ENCODE measurements at regions not wholly inside any gene's neighbourhood (a gene's known extent, or its start where the extent isn't known, plus 50 kb on each side); places are given as distances from the start of the nearest gene placed in this dataset.
A peak's percentile ranks its signal among the peaks of the same experiment; 100 is the strongest.

DNA sequence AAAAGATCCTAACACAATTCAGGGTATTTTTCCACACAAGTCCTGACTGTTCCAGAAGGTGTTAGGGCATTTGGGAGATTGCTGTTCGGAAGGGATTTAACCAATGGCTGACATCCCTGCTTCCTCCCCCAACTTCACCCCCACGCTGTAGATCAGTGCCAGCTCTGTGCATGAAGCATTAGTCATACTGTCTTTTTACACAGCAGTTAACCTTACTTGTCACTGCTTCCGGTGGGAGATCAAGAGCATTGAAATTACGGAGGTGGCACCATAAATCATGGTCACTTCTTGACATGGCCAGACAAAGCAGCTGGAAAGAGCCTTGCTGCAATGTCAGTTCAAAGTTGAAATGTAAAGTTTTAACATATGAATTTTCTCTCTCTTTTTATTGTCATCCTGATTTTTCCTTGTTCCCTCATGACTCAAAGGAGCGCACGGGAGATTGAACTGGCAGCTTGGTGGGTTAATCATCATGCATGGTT lies 70.2 kb downstream of the HRH4 start:
- H3K36me3 Mint-ChIP-seq = no peaks in the 10 kb centered on the region
- H3K4me1 Mint-ChIP-seq = peaks cover 0 to 2% of the 10 kb centered on the region in 2 donors
- H3K27me3 Mint-ChIP-seq = peaks cover 19 to 27% of the 10 kb centered on the region in 2 donors
- ATAC-seq (replicated peaks) (peak; percentile 38 to 46), DNase-seq (no peak)
- H3K4me3 Mint-ChIP-seq = no peak overlapping the region
- H3K27ac Mint-ChIP-seq = no peak overlapping the region
- peaks cover 5% of the 10 kb centered on the region in 2 donors for H3K9me3 Mint-ChIP-seq

DNA sequence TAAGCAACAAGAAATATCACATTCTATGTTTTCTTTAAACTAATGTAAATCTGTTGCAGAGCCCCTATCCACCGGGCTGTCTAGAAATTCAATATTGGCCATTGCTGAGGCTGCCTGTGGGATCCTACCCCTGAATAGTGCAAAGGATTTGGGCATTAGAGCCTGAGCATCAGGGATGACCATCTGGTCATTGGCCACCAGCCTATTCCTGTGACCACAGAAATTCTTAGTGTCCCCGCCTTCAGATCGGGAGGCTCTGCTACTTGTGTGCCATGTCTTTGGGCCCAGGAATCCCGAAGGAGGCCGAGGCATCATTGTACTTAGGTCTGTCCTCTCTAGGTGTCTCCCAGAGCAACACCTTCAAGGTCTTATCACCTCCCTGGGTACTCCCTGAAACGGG lies 73.8 kb downstream of the HRH4 start:
- peaks cover 5% of the 10 kb centered on the region in 2 donors for H3K9me3 Mint-ChIP-seq
- H3K27me3 Mint-ChIP-seq = peaks cover 19 to 27% of the 10 kb centered on the region in 2 donors
- DNase-seq (no peak), ATAC-seq (replicated peaks) (no peak)
- H3K27ac Mint-ChIP-seq = no peak overlapping the region
- H3K4me1 Mint-ChIP-seq = peaks cover 0 to 2% of the 10 kb centered on the region in 2 donors
- no peak overlapping the region for H3K4me3 Mint-ChIP-seq
- no peaks in the 10 kb centered on the region for H3K36me3 Mint-ChIP-seq

DNA sequence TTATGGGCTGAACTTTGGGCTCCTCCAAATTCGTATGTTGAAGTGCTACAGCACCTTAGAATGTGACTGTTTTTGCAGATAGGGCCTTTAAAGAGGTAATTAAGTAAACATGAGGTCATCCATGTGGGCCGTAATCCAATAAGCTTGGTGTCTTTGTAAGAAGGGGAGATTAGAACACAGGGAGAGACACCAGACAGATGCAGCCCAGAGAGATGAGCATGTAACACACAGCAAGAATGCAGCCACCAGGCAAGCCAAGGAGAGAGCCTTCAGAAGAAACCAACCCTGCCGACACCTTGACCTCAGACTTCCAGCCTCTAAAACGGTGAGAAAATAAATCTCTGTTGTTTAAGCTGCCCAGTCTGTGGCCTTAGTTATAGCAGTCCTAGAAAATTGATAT lies 74.3 kb downstream of the HRH4 start:
- Mint-ChIP-seq H3K36me3 (no peaks in the 10 kb centered on the region), H3K4me1 (peaks cover 0 to 2% of the 10 kb centered on the region in 2 donors), H3K27me3 (peaks cover 19 to 27% of the 10 kb centered on the region in 2 donors), H3K9me3 (peaks cover 5% of the 10 kb centered on the region in 2 donors), H3K27ac (no peak overlapping the region), H3K4me3 (no peak overlapping the region)
- DNase-seq (no peak), ATAC-seq (replicated peaks) (no peak)

DNA sequence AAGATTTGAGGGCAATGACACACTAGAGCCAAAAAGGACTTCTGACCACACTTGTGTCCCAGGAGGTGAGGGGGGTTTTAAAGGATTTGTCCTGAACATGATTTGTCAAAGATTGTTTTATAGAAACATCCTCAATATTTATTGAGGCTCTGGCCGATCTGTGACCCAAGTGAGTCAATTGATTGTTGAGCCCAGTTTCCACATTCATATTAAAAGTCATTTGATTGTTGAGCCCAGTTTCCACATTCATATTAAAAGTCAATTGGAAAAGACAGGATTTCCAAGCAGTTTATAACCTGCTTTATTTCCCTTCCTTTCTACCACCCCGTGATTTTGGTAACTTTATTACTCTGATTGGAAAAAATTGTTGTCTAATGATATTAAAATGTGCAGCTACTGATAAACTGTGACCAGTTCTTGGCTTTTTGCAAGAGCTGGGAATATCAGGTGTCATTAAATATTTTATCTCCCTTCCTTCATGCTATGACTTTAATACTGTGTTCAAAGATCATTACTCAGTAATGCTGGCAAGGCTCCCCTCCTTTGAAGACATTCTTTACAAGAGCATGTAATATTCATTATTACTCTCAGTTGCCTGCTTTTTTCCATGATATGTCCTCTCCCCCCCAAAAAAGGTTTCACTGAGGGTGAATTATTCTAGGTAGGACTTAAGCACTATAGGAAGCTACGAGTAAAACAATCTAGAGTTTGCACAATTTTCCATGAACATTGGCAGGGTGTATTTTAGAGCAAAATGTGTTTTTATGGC lies 75.3 kb downstream of the HRH4 start:
- Mint-ChIP-seq H3K27me3 (peaks cover 14 to 21% of the 10 kb centered on the region in 2 donors), H3K4me3 (no peak overlapping the region), H3K27ac (no peak overlapping the region), H3K9me3 (peaks cover 5% of the 10 kb centered on the region in 2 donors), H3K36me3 (no peaks in the 10 kb centered on the region), H3K4me1 (no peaks in the 10 kb centered on the region)
- ATAC-seq (replicated peaks) (no peak), DNase-seq (no peak)

DNA sequence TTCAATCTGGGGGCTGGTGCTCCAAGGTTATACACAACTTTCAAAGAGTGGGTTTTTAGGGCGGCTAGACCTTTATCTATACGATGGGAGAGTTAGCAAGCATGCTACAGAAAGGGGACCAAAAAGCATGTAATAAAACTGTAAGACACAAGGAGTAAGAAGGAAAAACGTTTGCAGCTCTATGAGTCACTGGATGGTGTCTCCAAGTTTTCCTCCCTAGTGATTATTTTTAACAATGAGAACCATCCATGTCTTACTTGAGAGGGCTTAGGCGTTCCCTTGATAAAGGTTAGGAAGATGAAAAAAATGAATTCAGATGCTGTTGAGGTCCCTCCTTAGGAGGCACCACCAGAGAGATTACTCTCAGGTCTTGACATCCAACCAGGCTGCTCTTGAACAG lies 75.9 kb downstream of the HRH4 start:
- Mint-ChIP-seq H3K36me3 (no peaks in the 10 kb centered on the region), H3K4me3 (no peak overlapping the region), H3K27me3 (peaks cover 10 to 19% of the 10 kb centered on the region in 2 donors), H3K9me3 (peaks cover 3 to 5% of the 10 kb centered on the region in 2 donors), H3K4me1 (no peaks in the 10 kb centered on the region), H3K27ac (no peak overlapping the region)
- ATAC-seq (replicated peaks) = no peak
- DNase-seq = no peak

DNA sequence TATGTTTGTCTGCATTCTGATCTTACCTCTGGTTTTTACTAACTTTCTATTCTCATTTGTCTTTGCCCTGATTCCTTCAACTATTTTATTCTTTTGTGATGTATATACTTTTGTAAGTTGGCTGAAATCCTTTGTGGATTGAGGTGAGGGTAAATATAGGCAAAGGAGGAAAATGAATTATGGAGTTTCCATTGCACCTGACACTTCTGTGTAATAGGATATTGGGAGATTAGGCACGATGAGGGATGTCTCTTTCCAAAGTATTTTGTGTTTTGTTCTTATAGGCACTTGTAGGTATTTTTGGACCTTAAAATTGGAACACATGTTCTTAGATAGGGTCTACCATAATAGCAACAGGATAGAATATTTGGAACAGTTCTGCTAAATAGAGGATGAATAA lies 76.4 kb downstream of the HRH4 start:
- Mint-ChIP-seq H3K4me1 (no peaks in the 10 kb centered on the region), H3K27ac (no peak overlapping the region), H3K27me3 (peaks cover 7 to 14% of the 10 kb centered on the region in 2 donors), H3K4me3 (no peak overlapping the region), H3K36me3 (no peaks in the 10 kb centered on the region), H3K9me3 (peaks cover 0 to 5% of the 10 kb centered on the region in 2 donors)
- DNase-seq = no peak
- no peak for ATAC-seq (replicated peaks)

DNA sequence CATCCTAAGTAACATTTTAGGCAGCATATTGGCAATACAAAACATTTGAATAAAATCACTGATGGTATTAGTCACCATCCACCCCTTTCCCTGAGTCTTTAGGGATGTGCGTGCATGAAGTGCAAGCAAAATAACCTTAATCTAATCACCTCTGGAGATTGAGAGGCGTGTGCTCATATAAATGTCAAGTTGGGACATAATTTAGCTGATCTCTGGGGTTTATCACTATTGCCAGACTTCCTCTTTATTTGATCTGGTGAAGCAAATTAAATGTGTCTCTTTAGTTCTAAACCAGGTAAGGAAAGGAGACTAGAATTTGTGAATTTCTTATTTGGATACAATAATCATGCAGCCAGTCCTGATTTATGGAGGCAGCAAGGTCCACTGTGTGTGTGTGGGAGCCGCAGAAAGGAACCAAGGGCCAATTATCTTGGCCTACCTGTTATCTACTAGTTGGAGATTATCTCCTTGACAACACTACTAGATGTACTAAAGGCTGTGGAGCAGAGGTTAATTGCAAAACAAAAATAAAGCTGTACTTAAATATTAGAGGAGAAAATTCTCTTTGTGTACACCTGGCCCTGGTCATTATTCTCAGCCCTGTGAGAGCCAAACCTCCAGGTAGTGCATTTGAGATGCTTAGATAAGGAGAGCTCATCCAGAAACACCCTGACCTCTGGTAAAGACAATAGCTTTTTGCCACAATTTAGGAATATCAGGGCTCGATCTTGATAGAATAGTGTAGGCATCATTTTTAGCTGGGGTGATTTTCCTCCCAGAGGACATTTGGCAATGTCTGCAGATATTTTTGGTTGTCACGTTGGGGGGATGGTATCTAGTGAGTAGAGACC lies 78.2 kb downstream of the HRH4 start:
- H3K9me3 Mint-ChIP-seq = no peaks in the 10 kb centered on the region
- H3K4me3 Mint-ChIP-seq = no peak overlapping the region
- H3K4me1 Mint-ChIP-seq = no peaks in the 10 kb centered on the region
- no peak for DNase-seq
- ATAC-seq (replicated peaks) = no peak
- no peak overlapping the region for H3K27ac Mint-ChIP-seq
- H3K36me3 Mint-ChIP-seq = no peaks in the 10 kb centered on the region
- H3K27me3 Mint-ChIP-seq = peaks cover 0 to 4% of the 10 kb centered on the region in 2 donors

DNA sequence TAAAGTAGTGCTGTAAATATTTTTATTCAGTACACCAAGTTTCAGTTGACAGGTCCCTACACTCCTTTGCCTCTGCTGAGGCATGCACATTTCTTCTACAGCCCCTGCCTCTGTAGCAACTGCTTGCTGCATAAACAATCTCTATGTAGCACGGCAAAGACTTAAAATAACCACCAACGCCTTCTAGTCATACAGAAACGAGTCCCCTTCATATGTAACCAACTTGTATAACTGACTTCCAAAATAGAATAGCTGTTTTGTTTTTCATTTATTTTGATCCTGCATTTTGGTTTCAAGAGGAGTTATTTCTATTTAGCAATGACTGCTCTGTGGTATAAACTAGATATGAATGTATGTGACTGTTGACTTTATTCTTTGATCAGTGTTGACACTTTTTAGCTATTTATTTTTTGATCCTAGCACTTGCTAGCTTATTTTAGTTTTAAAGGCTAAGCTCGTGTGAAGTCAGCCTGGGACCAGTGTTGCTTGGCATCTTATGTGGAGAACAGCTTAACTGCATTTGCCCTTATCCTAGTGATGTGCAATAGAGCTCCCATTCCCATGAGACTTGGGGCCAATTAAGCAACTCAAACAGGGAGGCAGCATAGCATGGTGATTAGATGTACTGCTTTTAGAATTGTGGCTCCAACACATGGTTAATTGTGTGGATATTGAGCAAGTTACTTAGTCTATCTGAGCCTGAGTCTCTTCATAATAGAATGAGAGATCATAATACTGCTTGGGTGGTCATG lies 79.6 kb downstream of the HRH4 start:
- Mint-ChIP-seq H3K9me3 (no peaks in the 10 kb centered on the region), H3K27ac (no peak overlapping the region), H3K27me3 (no peaks in the 10 kb centered on the region), H3K36me3 (no peaks in the 10 kb centered on the region), H3K4me3 (no peak overlapping the region), H3K4me1 (no peaks in the 10 kb centered on the region)
- ATAC-seq (replicated peaks) (no peak), DNase-seq (no peak)

DNA sequence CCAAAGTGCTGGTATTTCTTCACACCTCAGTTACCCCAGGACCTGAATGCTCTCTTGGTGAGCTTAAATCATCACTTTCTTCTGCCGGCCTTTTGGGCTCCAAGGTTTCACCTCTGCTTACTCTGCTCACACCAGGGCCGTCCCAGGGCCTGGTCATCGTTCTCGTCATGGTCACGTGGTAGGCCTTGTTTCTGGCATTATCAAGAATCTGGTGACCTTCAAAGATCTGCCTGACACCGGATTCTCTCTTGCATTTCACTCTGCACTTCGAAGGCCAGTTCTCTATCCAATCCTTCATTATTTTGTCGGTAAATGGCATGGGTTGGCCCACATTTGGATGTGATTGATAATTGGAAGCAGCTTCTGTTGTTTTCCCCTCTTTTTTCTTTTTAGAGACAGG lies 80.5 kb downstream of the HRH4 start:
- DNase-seq (no peak), ATAC-seq (replicated peaks) (no peak)
- Mint-ChIP-seq H3K36me3 (no peaks in the 10 kb centered on the region), H3K27me3 (no peaks in the 10 kb centered on the region), H3K9me3 (no peaks in the 10 kb centered on the region), H3K4me3 (no peak overlapping the region), H3K27ac (no peak overlapping the region), H3K4me1 (no peaks in the 10 kb centered on the region)

DNA sequence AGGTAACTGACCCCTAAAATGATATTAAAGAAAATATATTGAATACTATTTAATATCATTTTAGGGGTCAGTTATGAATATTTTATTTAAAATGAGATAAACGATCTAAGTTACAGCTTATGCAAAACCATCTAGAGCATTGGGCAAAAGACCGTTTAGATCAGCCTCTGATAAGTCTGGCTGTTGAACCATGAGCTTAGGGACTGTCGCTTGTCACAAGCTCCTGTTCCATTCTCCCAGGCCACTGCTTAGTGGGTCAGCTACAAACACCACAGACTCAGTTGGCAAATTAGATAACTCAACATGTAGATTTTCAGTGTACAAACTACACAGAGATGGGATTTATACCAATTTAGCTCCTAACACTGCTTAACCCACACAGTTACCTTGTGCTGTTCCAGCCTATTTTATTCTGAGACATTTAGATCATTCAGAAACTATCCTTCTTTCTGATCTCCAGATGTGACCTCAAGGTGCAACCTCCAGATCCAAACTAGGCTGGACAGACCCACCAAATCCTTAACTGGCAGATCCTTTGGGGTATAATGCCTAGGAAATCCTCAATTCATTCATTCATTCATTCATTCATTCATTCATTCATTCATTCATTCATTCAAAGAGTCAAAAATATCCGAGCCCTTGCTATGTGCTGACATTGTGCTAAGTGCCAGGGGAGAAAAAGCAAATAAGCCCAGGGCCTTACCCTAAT lies 82.8 kb downstream of the HRH4 start:
- ATAC-seq (replicated peaks) (no peak), DNase-seq (no peak)
- Mint-ChIP-seq H3K27ac (no peak overlapping the region), H3K4me1 (no peaks in the 10 kb centered on the region), H3K4me3 (no peak overlapping the region), H3K36me3 (no peaks in the 10 kb centered on the region), H3K9me3 (no peaks in the 10 kb centered on the region), H3K27me3 (peaks cover 0 to 4% of the 10 kb centered on the region in 2 donors)

DNA sequence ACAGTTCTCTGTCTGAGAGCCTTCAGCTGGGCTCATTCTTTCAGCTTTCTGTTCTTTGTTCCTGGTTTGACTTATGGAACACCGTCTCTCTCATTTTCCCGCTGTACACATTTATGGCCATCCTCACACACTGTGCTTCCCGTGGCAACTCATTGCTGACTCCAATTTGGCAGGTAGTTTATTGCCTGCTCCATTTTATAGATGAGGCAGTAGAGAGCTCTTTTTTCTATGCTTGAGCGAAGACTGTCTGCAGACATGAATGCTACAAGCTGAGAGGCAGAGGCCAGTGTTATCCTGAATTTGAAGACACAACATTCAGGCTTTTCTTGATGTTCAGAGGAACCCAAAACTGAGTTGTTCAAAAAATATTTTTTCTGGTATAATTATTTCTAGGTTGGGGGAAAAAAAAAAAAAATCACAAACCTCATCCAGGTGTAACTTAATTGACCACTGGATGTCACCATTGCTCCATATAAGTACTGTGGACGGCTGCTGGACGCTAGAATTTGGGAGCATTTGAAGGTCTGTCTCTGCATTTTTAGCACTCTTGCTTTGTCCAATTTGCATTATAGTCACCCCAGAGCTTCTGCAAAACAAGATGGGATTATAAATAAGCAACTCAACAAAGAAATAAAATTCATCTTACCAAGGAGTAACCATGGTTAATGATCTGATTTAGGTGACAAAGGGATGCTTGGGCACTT lies 83.5 kb downstream of the HRH4 start:
- Mint-ChIP-seq H3K4me3 (no peak overlapping the region), H3K9me3 (no peaks in the 10 kb centered on the region), H3K36me3 (no peaks in the 10 kb centered on the region), H3K4me1 (no peaks in the 10 kb centered on the region), H3K27ac (no peak overlapping the region), H3K27me3 (peaks cover 0 to 4% of the 10 kb centered on the region in 2 donors)
- DNase-seq (no peak), ATAC-seq (replicated peaks) (no peak)

DNA sequence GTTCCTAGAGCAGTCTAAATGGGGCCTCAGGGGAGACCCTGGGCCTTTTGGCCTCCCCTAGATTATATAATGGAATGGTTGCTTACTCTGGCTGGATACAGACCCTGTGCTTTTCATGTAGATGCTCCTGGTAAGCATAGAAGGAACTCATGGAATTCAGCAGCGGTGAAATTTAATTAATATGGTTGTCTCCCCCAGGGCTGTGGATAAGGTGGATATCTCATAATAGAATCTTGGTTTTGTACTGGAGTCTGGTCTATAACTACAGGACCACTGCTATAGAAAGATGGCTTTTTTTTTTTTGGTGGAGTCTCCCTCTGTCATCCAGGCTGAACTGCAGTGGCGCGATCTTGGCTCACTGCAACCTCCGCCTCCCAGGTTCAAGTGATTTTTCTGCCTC lies 84.5 kb downstream of the HRH4 start:
- peaks cover 0 to 4% of the 10 kb centered on the region in 2 donors for H3K27me3 Mint-ChIP-seq
- no peaks in the 10 kb centered on the region for H3K36me3 Mint-ChIP-seq
- no peaks in the 10 kb centered on the region for H3K9me3 Mint-ChIP-seq
- DNase-seq (no peak), ATAC-seq (replicated peaks) (no peak)
- no peak overlapping the region for H3K27ac Mint-ChIP-seq
- no peaks in the 10 kb centered on the region for H3K4me1 Mint-ChIP-seq
- H3K4me3 Mint-ChIP-seq = no peak overlapping the region

DNA sequence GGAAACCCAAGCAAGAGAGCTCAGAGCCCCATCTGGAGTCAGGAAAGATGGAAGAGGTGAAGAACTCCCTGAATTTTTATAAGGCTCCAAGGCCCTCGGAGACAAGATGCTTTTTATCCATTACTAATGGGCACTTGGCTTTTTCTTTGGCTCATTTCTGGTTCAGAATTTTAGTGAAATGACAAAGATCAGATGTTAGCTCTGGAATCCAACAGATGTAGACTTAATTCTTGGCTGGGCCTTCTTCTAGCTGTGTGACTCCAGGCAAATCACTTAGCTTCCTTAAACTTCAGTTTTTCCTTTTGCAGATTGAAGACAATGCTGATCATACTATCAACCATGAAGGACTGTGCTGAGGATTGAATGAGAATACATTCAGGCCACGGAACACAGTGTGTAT lies 85.2 kb downstream of the HRH4 start:
- H3K36me3 Mint-ChIP-seq = no peaks in the 10 kb centered on the region

More for the DNA sequence above, 85.2 kb downstream of the HRH4 start:
- H3K4me1 Mint-ChIP-seq = no peaks in the 10 kb centered on the region
- ATAC-seq (replicated peaks) = no peak
- H3K27ac Mint-ChIP-seq = no peak overlapping the region
- DNase-seq = no peak
- no peak overlapping the region for H3K4me3 Mint-ChIP-seq
- H3K9me3 Mint-ChIP-seq = no peaks in the 10 kb centered on the region
- peaks cover 0 to 4% of the 10 kb centered on the region in 2 donors for H3K27me3 Mint-ChIP-seq
